ENCODE measurements at regions not wholly inside any gene's neighbourhood (a gene's known extent, or its start where the extent isn't known, plus 50 kb on each side); places are given as distances from the start of the nearest gene placed in this dataset.
"Not testable (repeated sequence)": the region's sequence is repeated elsewhere in the genome, so short reads cannot be mapped to it uniquely, and the experiment has no call there.

- no peak for DNase-seq
Measured at GRCh38 chr7:131845573-131846314, 289.3 kb upstream of the PODXL start.

GRCh38 chr7:131844369-131844768 is 287.9 kb upstream of the PODXL start:
- DNase-seq = no peak

GRCh38 chr7:131843898-131844331 is 287.5 kb upstream of the PODXL start:
- peak; percentile 53 for DNase-seq

GRCh38 chr7:131839967-131840690 is 283.7 kb upstream of the PODXL start:
- no peak for DNase-seq

GRCh38 chr7:131836733-131837132 is 280.3 kb upstream of the PODXL start:
- no peak for DNase-seq

- DNase-seq = no peak
Measured at GRCh38 chr7:131835141-131835540, 278.7 kb upstream of the PODXL start.

GRCh38 chr7:131830681-131831080 is 274.3 kb upstream of the PODXL start:
- no peak for DNase-seq

- peak; percentile 33 for DNase-seq
Measured at GRCh38 chr7:131829947-131830558, 273.6 kb upstream of the PODXL start.

- no peak for DNase-seq
Measured at GRCh38 chr7:131827421-131827820, 271.0 kb upstream of the PODXL start.

GRCh38 chr7:131826960-131827359 is 270.5 kb upstream of the PODXL start:
- DNase-seq = no peak

- not testable (repeated sequence) for DNase-seq
Measured at GRCh38 chr7:131823961-131824440, 267.6 kb upstream of the PODXL start.

- no peak for DNase-seq
Measured at GRCh38 chr7:131819891-131820290, 263.5 kb upstream of the PODXL start.

GRCh38 chr7:131816391-131817007 is 260.1 kb upstream of the PODXL start:
- no peak for DNase-seq

GRCh38 chr7:131808736-131809135 is 252.3 kb upstream of the PODXL start:
- DNase-seq = no peak

- not testable (repeated sequence) for DNase-seq
Measured at GRCh38 chr7:131808156-131808555, 251.7 kb upstream of the PODXL start.

- DNase-seq = no peak
Measured at GRCh38 chr7:131803816-131804215, 247.4 kb upstream of the PODXL start.

- DNase-seq = no peak
Measured at GRCh38 chr7:131802195-131802864, 245.9 kb upstream of the PODXL start.

GRCh38 chr7:131800531-131800930 is 244.1 kb upstream of the PODXL start:
- no peak for DNase-seq

- no peak for DNase-seq
Measured at GRCh38 chr7:131800008-131800407, 243.6 kb upstream of the PODXL start.

GRCh38 chr7:131797841-131798240 is 241.4 kb upstream of the PODXL start:
- no peak for DNase-seq

- no peak for DNase-seq
Measured at GRCh38 chr7:131795400-131795799, 239.0 kb upstream of the PODXL start.

- DNase-seq = no peak
Measured at GRCh38 chr7:131792311-131792710, 235.9 kb upstream of the PODXL start.

GRCh38 chr7:131787101-131787500 is 230.7 kb upstream of the PODXL start:
- DNase-seq = no peak
